ENCODE measurements at regions not wholly inside any gene's neighbourhood (a gene's known extent, or its start where the extent isn't known, plus 50 kb on each side); places are given as distances from the start of the nearest gene placed in this dataset.

DNA sequence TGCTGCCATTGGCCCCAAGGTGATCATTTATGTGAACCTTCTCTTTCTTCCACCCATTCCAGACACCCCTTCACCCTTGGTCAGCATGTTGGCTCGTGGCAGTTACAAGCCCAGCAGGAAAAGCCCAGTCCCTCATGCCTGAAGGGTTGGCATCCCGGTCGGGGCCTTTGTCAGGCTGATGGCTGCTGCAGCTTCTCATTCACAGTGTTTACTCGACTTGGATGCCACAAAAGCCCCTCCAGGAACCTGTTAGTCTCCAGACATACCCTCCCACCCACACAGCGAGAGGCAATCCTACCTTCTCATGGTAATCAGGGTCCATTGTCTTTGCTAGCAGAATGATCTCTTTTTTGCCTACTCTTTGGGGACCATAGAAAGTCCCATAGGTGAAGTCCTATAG lies 200.8 kb upstream of the PFKP start:
- TF ChIP-seq POLR2A (IDR thresholded peaks at IDR 0.05) = no peak
- TF ChIP-seq, protein P1, sequence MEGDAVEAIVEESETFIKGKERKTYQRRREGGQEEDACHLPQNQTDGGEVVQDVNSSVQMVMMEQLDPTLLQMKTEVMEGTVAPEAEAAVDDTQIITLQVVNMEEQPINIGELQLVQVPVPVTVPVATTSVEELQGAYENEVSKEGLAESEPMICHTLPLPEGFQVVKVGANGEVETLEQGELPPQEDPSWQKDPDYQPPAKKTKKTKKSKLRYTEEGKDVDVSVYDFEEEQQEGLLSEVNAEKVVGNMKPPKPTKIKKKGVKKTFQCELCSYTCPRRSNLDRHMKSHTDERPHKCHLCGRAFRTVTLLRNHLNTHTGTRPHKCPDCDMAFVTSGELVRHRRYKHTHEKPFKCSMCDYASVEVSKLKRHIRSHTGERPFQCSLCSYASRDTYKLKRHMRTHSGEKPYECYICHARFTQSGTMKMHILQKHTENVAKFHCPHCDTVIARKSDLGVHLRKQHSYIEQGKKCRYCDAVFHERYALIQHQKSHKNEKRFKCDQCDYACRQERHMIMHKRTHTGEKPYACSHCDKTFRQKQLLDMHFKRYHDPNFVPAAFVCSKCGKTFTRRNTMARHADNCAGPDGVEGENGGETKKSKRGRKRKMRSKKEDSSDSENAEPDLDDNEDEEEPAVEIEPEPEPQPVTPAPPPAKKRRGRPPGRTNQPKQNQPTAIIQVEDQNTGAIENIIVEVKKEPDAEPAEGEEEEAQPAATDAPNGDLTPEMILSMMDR (IDR thresholded peaks at IDR 0.05) = no peak
